HepG2 (cell line): ENCODE measurements at regions not wholly inside any gene's neighbourhood (a gene's known extent, or its start where the extent isn't known, plus 50 kb on each side); places are given as distances from the start of the nearest gene placed in this dataset.

Experiments
- ATAC-seq: fragments of 200-7000 bp; cut with Tn5 transposase; 3 replicates; pipeline ENCODE4 v1.9.1; 2020; ENCODE audit warnings: mild to moderate bottlenecking, moderate library complexity
- BruUV-seq: library from RNA; stranded (reverse); fragments of 400-500 nt; replicated peaks from 2 replicates; lab custom pipeline; 2021; lab: Mats Ljungman, UMichigan
- CTCF ChIA-PET: fragments of 300-600 bp; formaldehyde crosslinking; extraction: SDS; loops from one replicate; lab custom pipeline; 2021; ENCODE audit warnings: low total read pairs, inconsistent platforms, low intra/inter-chr PET ratio; lab: Yijun Ruan, JAX
- POLR2A ChIA-PET: fragments of 350-600 bp; sonication (Branson Sonifier 250); formaldehyde crosslinking; loops from one replicate; lab custom pipeline; 2020; ENCODE audit warnings: antibody characterized with exemption, inconsistent platforms; lab: Yijun Ruan, JAX
- DNase-seq: peaks from one replicate; pipeline ENCODE4 v3.0.0-alpha.2; 2015; ENCODE audit warnings: low spot score
- FAIRE-seq: peaks from 3 replicates; lab custom pipeline; 2011; peaks lifted over from hg19 to GRCh38; lab: Jason Lieb, UNC
- H2AFZ ChIP-seq: one replicate; pipeline ENCODE4 v1.6.1; 2011; ENCODE audit warnings: low read length, inconsistent platforms
- H3K27ac ChIP-seq: fragments of 300-600 bp; 3 replicates; pipeline ENCODE4 v1.8.0; 2011; ENCODE audit warnings: mixed run types, mild to moderate bottlenecking, mixed read lengths, low read length, inconsistent platforms; ENCODE audit not compliant: insufficient read depth; ENCODE audit errors: extremely low read length
- H3K27me3 ChIP-seq, 2 experiments: fragments of 200-600 bp in 1 of 2; 2 replicates in 1 of 2; 3 replicates in 1 of 2; pipeline versions ENCODE4 v1.6.0 to v1.8.0; 2011; ENCODE audit warnings: low read length in 2 of 2, mild to moderate bottlenecking in 2 of 2, moderate library complexity in 2 of 2, inconsistent platforms in 1 of 2; ENCODE audit not compliant: insufficient read depth in 2 of 2, control insufficient read depth in 1 of 2
- H3K36me3 ChIP-seq, 2 experiments: fragments of 200-600 bp in 1 of 2; replicated peaks in 1 of 2; 2 replicates in 1 of 2; 3 replicates in 1 of 2; pipeline versions ENCODE4 v1.5.1 to v1.8.0; 2011; ENCODE audit warnings: low read length in 2 of 2, inconsistent platforms in 1 of 2; ENCODE audit not compliant: insufficient read depth in 2 of 2, control insufficient read depth in 1 of 2
- H3K4me1 ChIP-seq: 2 replicates; pipeline ENCODE4 v1.5.1; 2012; ENCODE audit warnings: low read length, inconsistent platforms; ENCODE audit not compliant: insufficient read depth
- H3K4me2 ChIP-seq: 2 replicates; pipeline ENCODE4 v1.6.0; 2011; ENCODE audit warnings: low read depth, low read length, inconsistent platforms
- H3K4me3 ChIP-seq, 3 experiments: fragments of 200-600 bp in 1 of 3; sonication (generic), shearing (Covaris generic) in 1 of 3; replicated peaks in 1 of 3; 2 replicates each; pipeline ENCODE4 v1.5.1; 2011 to 2016; ENCODE audit warnings: low read length in 3 of 3, inconsistent platforms in 2 of 3, low read depth in 2 of 3, mild to moderate bottlenecking in 2 of 3, control low read depth in 1 of 3, mixed read lengths in 1 of 3; ENCODE audit not compliant: insufficient read depth in 1 of 3
- H3K79me2 ChIP-seq: one replicate; pipeline ENCODE4 v1.6.1; 2011; ENCODE audit warnings: low read length, inconsistent platforms; ENCODE audit not compliant: insufficient read depth
- H3K9ac ChIP-seq: 2 replicates; pipeline ENCODE4 v1.6.0; 2011; ENCODE audit warnings: mild to moderate bottlenecking, low read depth, low read length, inconsistent platforms; ENCODE audit not compliant: insufficient read depth
- H3K9me3 ChIP-seq: 2 replicates; pipeline ENCODE4 v1.5.1; 2012; ENCODE audit warnings: mild to moderate bottlenecking, low read length
- H4K20me1 ChIP-seq: 2 replicates; pipeline ENCODE4 v1.6.0; 2011; ENCODE audit warnings: inconsistent platforms, mild to moderate bottlenecking, low read length, moderate library complexity; ENCODE audit not compliant: insufficient read depth
- ASH2L ChIP-seq: fragments of 300-600, 200-600 bp; sonication (generic); IDR thresholded peaks from 2 replicates; pipeline ENCODE4 v1.7.0; 2017; ENCODE audit warnings: low read depth, mild to moderate bottlenecking, moderate library complexity, mixed read lengths, low read length; ENCODE audit not compliant: insufficient read length
- CBX1 ChIP-seq: IDR thresholded peaks from one replicate; pipeline ENCODE4 v1.6.1; 2016; ENCODE audit warnings: antibody characterized with exemption, low read depth
- DRAP1 ChIP-seq: IDR thresholded peaks from 2 replicates; pipeline ENCODE4 v1.6.1; 2016; ENCODE audit warnings: missing genetic modification reagents, missing compliant biosample characterization
- ERF ChIP-seq: IDR thresholded peaks from 2 replicates; pipeline ENCODE4 v1.6.1; 2018; ENCODE audit warnings: missing biosample characterization, missing genetic modification reagents
- NR3C1 ChIP-seq: sonication (generic); formaldehyde crosslinking; IDR thresholded peaks from 2 replicates; pipeline ENCODE4 v1.4.0; 2020; ENCODE audit warnings: missing genetic modification reagents
- STAT5B ChIP-seq: sonication (generic); formaldehyde crosslinking; IDR thresholded peaks from 2 replicates; pipeline ENCODE4 v1.4.0; 2020; ENCODE audit warnings: missing genetic modification reagents
- TMF1 ChIP-seq: sonication (generic); formaldehyde crosslinking; IDR thresholded peaks from 2 replicates; pipeline ENCODE4 v1.8.1; 2022; ENCODE audit warnings: low read depth, missing genetic modification reagents
- ZIK1 ChIP-seq: sonication (generic); formaldehyde crosslinking; IDR thresholded peaks from 2 replicates; pipeline ENCODE4 v1.5.0; 2020; ENCODE audit warnings: mild to moderate bottlenecking, low read depth, missing genetic modification reagents, borderline replicate concordance
- ZNF10 ChIP-seq: sonication (generic); formaldehyde crosslinking; IDR thresholded peaks from 2 replicates; pipeline ENCODE4 v1.4.0; 2020; ENCODE audit warnings: mild to moderate bottlenecking, low read depth, missing genetic modification reagents, borderline replicate concordance
- ZSCAN21 ChIP-seq: sonication (generic); formaldehyde crosslinking; IDR thresholded peaks from 2 replicates; pipeline ENCODE4 v1.8.0; 2022; ENCODE audit warnings: mild to moderate bottlenecking, missing genetic modification reagents, moderate library complexity, borderline replicate concordance
- in situ Hi-C: cut with HindIII; loops from 2 replicates; pipeline ENCODE4 v1.10.0; 2017; ENCODE audit warnings: low pct_unique_long_range_greater_than_20kb; ENCODE audit not compliant: extremely low pct_ligation_motif_present
- intact Hi-C: fragments of 100-400 bp; cut with micrococcal nuclease; formaldehyde crosslinking; loops from one replicate; pipeline ENCODE4 v1.10.0; 2022; ENCODE audit not compliant: unreplicated experiment
- TF ChIP-seq, protein P1 (sequence below): IDR thresholded peaks from 2 replicates; pipeline ENCODE4 v1.6.1; 2018; ENCODE audit warnings: missing genetic modification reagents, mild to moderate bottlenecking, missing compliant biosample characterization

DNA sequence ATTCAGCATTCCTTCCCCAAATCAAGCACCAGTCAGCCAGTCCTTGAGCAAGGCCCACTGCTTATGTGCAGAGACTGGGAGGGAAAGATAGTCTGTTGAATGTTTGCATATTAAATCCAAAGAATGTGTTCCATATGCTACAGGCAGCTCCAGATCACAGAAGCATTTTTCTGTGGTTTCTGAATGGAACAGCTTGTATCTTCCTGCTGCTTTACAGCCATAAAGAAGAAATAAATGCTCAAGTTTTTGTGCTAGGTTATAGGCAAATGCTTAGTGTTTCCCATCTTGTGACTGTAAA lies 310.3 kb downstream of the TRIM36 start:
- ChIA-PET POLR2A (no interaction called here), CTCF (no interaction called here)
- TF ChIP-seq, protein P1, sequence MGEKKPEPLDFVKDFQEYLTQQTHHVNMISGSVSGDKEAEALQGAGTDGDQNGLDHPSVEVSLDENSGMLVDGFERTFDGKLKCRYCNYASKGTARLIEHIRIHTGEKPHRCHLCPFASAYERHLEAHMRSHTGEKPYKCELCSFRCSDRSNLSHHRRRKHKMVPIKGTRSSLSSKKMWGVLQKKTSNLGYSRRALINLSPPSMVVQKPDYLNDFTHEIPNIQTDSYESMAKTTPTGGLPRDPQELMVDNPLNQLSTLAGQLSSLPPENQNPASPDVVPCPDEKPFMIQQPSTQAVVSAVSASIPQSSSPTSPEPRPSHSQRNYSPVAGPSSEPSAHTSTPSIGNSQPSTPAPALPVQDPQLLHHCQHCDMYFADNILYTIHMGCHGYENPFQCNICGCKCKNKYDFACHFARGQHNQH (CRISPR knock-in tag): no peak
- TF ChIP-seq NR3C1 (no peak), ZSCAN21 (CRISPR knock-in tag) (no peak), ERF (CRISPR knock-in tag) (no peak), DRAP1 (CRISPR knock-in tag) (no peak), ZNF10 (CRISPR knock-in tag) (no peak), STAT5B (CRISPR knock-in tag) (no peak), CBX1 (no peak), ASH2L (no peak), TMF1 (CRISPR knock-in tag) (no peak), ZIK1 (CRISPR knock-in tag) (no peak)
- intact Hi-C loops: no loop called here
- Histone ChIP-seq H3K9ac (no peak overlapping the region), H4K20me1 (no peaks in the 10 kb centered on the region), H3K36me3 (no peaks in the 10 kb centered on the region), H3K9me3 (no peaks in the 10 kb centered on the region), H3K4me3 (no peak overlapping the region), H3K4me1 (no peaks in the 10 kb centered on the region), H3K27me3 (no peaks in the 10 kb centered on the region), H3K4me2 (no peak overlapping the region), H2AFZ (no peak overlapping the region), H3K79me2 (no peaks in the 10 kb centered on the region), H3K27ac (no peak overlapping the region)
- in situ Hi-C loops: no loop called here
- no peak for ATAC-seq
- no TSS peak for BruUV-seq
- FAIRE-seq: no peak
- no peak for DNase-seq
